Calu3 (cell line): ENCODE measurements at regions not wholly inside any gene's neighbourhood (a gene's known extent, or its start where the extent isn't known, plus 50 kb on each side); places are given as distances from the start of the nearest gene placed in this dataset.
A peak's percentile ranks its signal among the peaks of the same experiment; 100 is the strongest.

Experiments used
- BruUV-seq: library from RNA; stranded (reverse); fragments of 400-500 nt; replicated peaks from 2 replicates; lab custom pipeline; 2021; lab: Mats Ljungman, UMichigan
- CTCF ChIA-PET: fragments of 300-600 bp; sonication (Branson Sonifier 250); formaldehyde crosslinking; loops from one replicate; lab custom pipeline; 2022; ENCODE audit warnings: antibody characterized with exemption; lab: Charles Lee
- DNase-seq: peaks from one replicate; pipeline ENCODE4 v3.0.0; 2022
- H3K27ac Mint-ChIP-seq: one replicate; pipeline ENCODE4 v1.8.0; 2022; ENCODE audit warnings: mixed read lengths; ENCODE audit not compliant: unreplicated experiment
- H3K27me3 Mint-ChIP-seq: one replicate; pipeline ENCODE4 v1.8.0; 2022; ENCODE audit warnings: mixed read lengths; ENCODE audit not compliant: unreplicated experiment
- H3K36me3 Mint-ChIP-seq: one replicate; pipeline ENCODE4 v1.8.0; 2022; ENCODE audit warnings: mild to moderate bottlenecking, moderate library complexity, mixed read lengths; ENCODE audit not compliant: insufficient read depth, unreplicated experiment
- H3K4me1 Mint-ChIP-seq: one replicate; pipeline ENCODE4 v1.8.0; 2022; ENCODE audit warnings: mild to moderate bottlenecking, low read depth, mixed read lengths; ENCODE audit not compliant: unreplicated experiment
- H3K4me3 Mint-ChIP-seq: one replicate; pipeline ENCODE4 v1.8.0; 2022; ENCODE audit warnings: mild to moderate bottlenecking, low read depth, moderate library complexity, mixed read lengths; ENCODE audit not compliant: unreplicated experiment
- H3K9me3 Mint-ChIP-seq: one replicate; pipeline ENCODE4 v1.8.0; 2022; ENCODE audit warnings: low read depth, mixed read lengths; ENCODE audit not compliant: unreplicated experiment
- CTCF ChIP-seq: fragments of 200-600 bp; IDR thresholded peaks from one replicate; pipeline ENCODE4 v1.8.0; 2022; ENCODE audit warnings: antibody characterized with exemption; ENCODE audit not compliant: unreplicated experiment
- intact Hi-C: fragments of 100-400 bp; cut with micrococcal nuclease; formaldehyde crosslinking; loops from one replicate; pipeline ENCODE4 v1.10.0; 2022; ENCODE audit not compliant: unreplicated experiment

- Mint-ChIP-seq H3K27ac (peak overlapping the region; percentile 98), H3K27me3 (no peaks in the 10 kb centered on the region), H3K4me3 (no peak overlapping the region), H3K9me3 (no peaks in the 10 kb centered on the region), H3K36me3 (peaks cover 73% of the 10 kb centered on the region), H3K4me1 (peaks cover 76% of the 10 kb centered on the region)
- intact Hi-C loops = no loop called here
- DNase-seq = no peak
- no TSS peak for BruUV-seq
- no peak for TF ChIP-seq CTCF
- CTCF ChIA-PET = interaction anchor here (0.6 to 1.6 kb wide), 4 partner anchors 39 to 734 kb away, joined by 3 to 9 read pairs (median 6); no protein-coding TSS in a partner anchor
Measured at GRCh38 chr17:77326076-77326591, 185.4 kb downstream of the SEC14L1 start.

- no peak for TF ChIP-seq CTCF
Measured at GRCh38 chr17:77326636-77327035, 185.9 kb downstream of the SEC14L1 start.

GRCh38 chr17:77327181-77327565 is 186.4 kb downstream of the SEC14L1 start:
- H3K4me3 Mint-ChIP-seq = no peak overlapping the region
- BruUV-seq = no TSS peak
- H3K36me3 Mint-ChIP-seq = peaks cover 75% of the 10 kb centered on the region
- H3K9me3 Mint-ChIP-seq = no peaks in the 10 kb centered on the region
- CTCF ChIA-PET = no interaction called here
- no peak overlapping the region for H3K27ac Mint-ChIP-seq
- no peak for TF ChIP-seq CTCF
- intact Hi-C loops = no loop called here
- DNase-seq = no peak
- peaks cover 85% of the 10 kb centered on the region for H3K4me1 Mint-ChIP-seq
- no peaks in the 10 kb centered on the region for H3K27me3 Mint-ChIP-seq

More at GRCh38 chr17:77326636-77327035, 185.9 kb downstream of the SEC14L1 start:
- intact Hi-C loops = no loop called here
- DNase-seq = no peak
- Mint-ChIP-seq H3K27ac (no peak overlapping the region), H3K4me1 (peaks cover 81% of the 10 kb centered on the region), H3K4me3 (no peak overlapping the region), H3K27me3 (no peaks in the 10 kb centered on the region), H3K36me3 (peaks cover 73% of the 10 kb centered on the region), H3K9me3 (no peaks in the 10 kb centered on the region)
- no TSS peak for BruUV-seq
- CTCF ChIA-PET = interaction anchor here (0.6 to 1.1 kb wide), 2 partner anchors 73 to 733 kb away, joined by 4 to 7 read pairs; no protein-coding TSS in a partner anchor

- H3K9me3 Mint-ChIP-seq = no peaks in the 10 kb centered on the region
- no peak for DNase-seq
- CTCF ChIA-PET = no interaction called here
- H3K4me3 Mint-ChIP-seq = no peak overlapping the region
- no peak overlapping the region for H3K27ac Mint-ChIP-seq
- peaks cover 75% of the 10 kb centered on the region for H3K36me3 Mint-ChIP-seq
- peaks cover 85% of the 10 kb centered on the region for H3K4me1 Mint-ChIP-seq
- intact Hi-C loops = no loop called here
- no peak for TF ChIP-seq CTCF
- no TSS peak for BruUV-seq
- H3K27me3 Mint-ChIP-seq = no peaks in the 10 kb centered on the region
Measured at GRCh38 chr17:77327566-77328464, 187.0 kb downstream of the SEC14L1 start.
